PFSK-1 (cell line): ENCODE measurements at regions not wholly inside any gene's neighbourhood (a gene's known extent, or its start where the extent isn't known, plus 50 kb on each side); places are given as distances from the start of the nearest gene placed in this dataset.

Experiments used
- POLR2AphosphoS5 ChIP-seq: IDR thresholded peaks from 2 replicates; pipeline ENCODE4 v1.6.1; 2012; ENCODE audit warnings: low read depth, mild to moderate bottlenecking, control low read depth, low read length, moderate library complexity
- REST ChIP-seq, 2 experiments: IDR thresholded peaks; 2 replicates each; pipeline versions ENCODE4 v1.6.1 to v1.8.0; 2011 to 2012; ENCODE audit warnings: low read depth in 2 of 2, low read length in 2 of 2, control low read depth in 1 of 2, inconsistent platforms in 1 of 2, mild to moderate bottlenecking in 1 of 2, moderate library complexity in 1 of 2; ENCODE audit not compliant: insufficient read depth in 1 of 2
- SIN3A ChIP-seq: IDR thresholded peaks from 2 replicates; pipeline ENCODE4 v1.6.1; 2012; ENCODE audit warnings: mild to moderate bottlenecking, low read length, moderate library complexity, borderline replicate concordance; ENCODE audit not compliant: insufficient read depth
- TAF1 ChIP-seq: IDR thresholded peaks from 2 replicates; pipeline ENCODE4 v1.6.1; 2012; ENCODE audit warnings: low read length, control low read depth, borderline replicate concordance; ENCODE audit not compliant: insufficient read depth

- no peak for TF ChIP-seq TAF1
- TF ChIP-seq REST (IDR thresholded peaks at IDR 0.05; ENCODE audit: insufficient read depth in 1 of 2, low read depth in 2 of 2, low read length in 2 of 2), result no peak
- no peak for TF ChIP-seq POLR2AphosphoS5
- TF ChIP-seq SIN3A, result no peak
These were observed 482.0 kb downstream of the ZNF536 start for GRCh38 chr19:30854207-30854606.
